ENCODE measurements at regions not wholly inside any gene's neighbourhood (a gene's known extent, or its start where the extent isn't known, plus 50 kb on each side); places are given as distances from the start of the nearest gene placed in this dataset.

DNA sequence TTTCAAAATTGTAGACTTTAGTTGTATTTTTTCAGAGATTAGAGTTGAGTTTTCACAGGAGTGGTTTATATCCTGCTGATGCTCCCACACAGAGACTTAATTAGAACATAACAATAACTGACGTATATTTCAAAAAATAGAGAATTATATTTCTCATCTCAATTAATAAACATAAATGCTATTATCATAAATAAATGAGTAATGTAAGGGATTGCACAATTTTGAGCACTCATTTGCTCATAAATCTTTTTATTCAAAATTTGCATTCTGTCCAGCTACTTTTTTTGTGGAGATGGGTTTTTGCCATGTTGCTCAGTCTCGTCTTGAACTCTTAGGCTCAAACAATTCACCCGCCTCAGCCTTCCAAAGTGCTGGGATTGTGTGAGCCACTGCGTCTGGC lies 515.7 kb upstream of the RORB start:
- no peak for DNase-seq
- Mint-ChIP-seq H3K36me3 (no peaks in the 10 kb centered on the region), H3K4me3 (no peak overlapping the region), H3K9me3 (peaks cover 0 to 10% (median 6%) of the 10 kb centered on the region in 7 donors), H3K27me3 (ENCODE audit: low read depth in 3 of 3) (peaks cover 0 to 2% (median 0%) of the 10 kb centered on the region in 3 donors), H3K4me1 (no peaks in the 10 kb centered on the region), H3K27ac (no peak overlapping the region)
- H4K20me1 ChIP-seq (ENCODE audit: insufficient read depth, low read length), result no peaks in the 10 kb centered on the region
- H3K9me3 ChIP-seq (replicated peaks in 1 of 2; ENCODE audit: control insufficient read depth in 1 of 2, insufficient read depth in 1 of 2, low read length in 2 of 2), result peaks cover 9 to 22% of the 10 kb centered on the region in 2 donors
- no peak overlapping the region for H3K9ac ChIP-seq (ENCODE audit: insufficient read depth, low read length, poor library complexity, severe bottlenecking)
- no peak overlapping the region for H3K27ac ChIP-seq (ENCODE audit: low read depth in 1 of 2, low read length in 2 of 2)
- no peak overlapping the region for H2AFZ ChIP-seq (ENCODE audit: insufficient read depth, low read depth, low read length, poor library complexity, severe bottlenecking)
- no peaks in the 10 kb centered on the region for H3K36me3 ChIP-seq (replicated peaks in 1 of 2; ENCODE audit: control insufficient read depth in 1 of 2, insufficient read depth in 2 of 2, low read length in 2 of 2)
- no peak overlapping the region for H3K4me3 ChIP-seq (replicated peaks in 1 of 3; ENCODE audit: low read depth in 2 of 3, low read length in 3 of 3)
- TF ChIP-seq, protein P1, sequence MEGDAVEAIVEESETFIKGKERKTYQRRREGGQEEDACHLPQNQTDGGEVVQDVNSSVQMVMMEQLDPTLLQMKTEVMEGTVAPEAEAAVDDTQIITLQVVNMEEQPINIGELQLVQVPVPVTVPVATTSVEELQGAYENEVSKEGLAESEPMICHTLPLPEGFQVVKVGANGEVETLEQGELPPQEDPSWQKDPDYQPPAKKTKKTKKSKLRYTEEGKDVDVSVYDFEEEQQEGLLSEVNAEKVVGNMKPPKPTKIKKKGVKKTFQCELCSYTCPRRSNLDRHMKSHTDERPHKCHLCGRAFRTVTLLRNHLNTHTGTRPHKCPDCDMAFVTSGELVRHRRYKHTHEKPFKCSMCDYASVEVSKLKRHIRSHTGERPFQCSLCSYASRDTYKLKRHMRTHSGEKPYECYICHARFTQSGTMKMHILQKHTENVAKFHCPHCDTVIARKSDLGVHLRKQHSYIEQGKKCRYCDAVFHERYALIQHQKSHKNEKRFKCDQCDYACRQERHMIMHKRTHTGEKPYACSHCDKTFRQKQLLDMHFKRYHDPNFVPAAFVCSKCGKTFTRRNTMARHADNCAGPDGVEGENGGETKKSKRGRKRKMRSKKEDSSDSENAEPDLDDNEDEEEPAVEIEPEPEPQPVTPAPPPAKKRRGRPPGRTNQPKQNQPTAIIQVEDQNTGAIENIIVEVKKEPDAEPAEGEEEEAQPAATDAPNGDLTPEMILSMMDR (IDR thresholded peaks at IDR 0.05), result no peak
- no peak overlapping the region for H3K4me2 ChIP-seq (replicated peaks; ENCODE audit: extremely low read depth, low read length, poor library complexity, severe bottlenecking)
- intact Hi-C loops (cut with micrococcal nuclease), result no loop called here
- no peaks in the 10 kb centered on the region for H3K79me2 ChIP-seq (ENCODE audit: insufficient read depth, low read length)
- WGBS (ENCODE audit: insufficient coverage), result no CpG with 5 or more reads among the region's 4 CpGs
- no peaks in the 10 kb centered on the region for H3K27me3 ChIP-seq (ENCODE audit: control insufficient read depth in 2 of 2, insufficient read depth in 2 of 2, low read length in 2 of 2)
- no peaks in the 10 kb centered on the region for H3K4me1 ChIP-seq (ENCODE audit: control insufficient read depth in 1 of 2, insufficient read depth in 2 of 2, low read length in 2 of 2)

DNA sequence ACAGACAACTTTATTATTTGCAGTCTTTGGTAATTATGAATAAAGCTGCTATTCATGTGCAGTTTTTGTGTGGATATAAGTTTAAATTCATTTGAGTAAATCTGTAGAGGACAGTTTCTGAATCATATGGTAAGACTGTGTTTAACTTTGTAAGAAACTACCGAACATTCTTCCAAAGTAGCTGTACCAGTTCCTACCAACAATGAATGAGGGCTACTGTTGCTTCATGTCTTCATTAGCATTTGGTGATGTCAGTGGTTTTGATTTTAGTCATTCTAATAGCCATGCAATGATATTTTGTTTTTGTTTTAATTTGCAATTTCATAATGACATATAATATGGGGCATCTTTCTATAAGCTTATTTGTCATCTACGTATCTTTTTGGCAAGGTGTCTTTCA lies 501.3 kb upstream of the RORB start:
- Histone ChIP-seq H4K20me1 (ENCODE audit: insufficient read depth, low read length) (no peaks in the 10 kb centered on the region), H3K4me3 (replicated peaks in 1 of 3; ENCODE audit: low read depth in 2 of 3, low read length in 3 of 3) (no peak overlapping the region), H3K27me3 (ENCODE audit: control insufficient read depth in 2 of 2, insufficient read depth in 2 of 2, low read length in 2 of 2) (no peaks in the 10 kb centered on the region), H3K36me3 (replicated peaks in 1 of 2; ENCODE audit: control insufficient read depth in 1 of 2, insufficient read depth in 2 of 2, low read length in 2 of 2) (no peaks in the 10 kb centered on the region), H3K79me2 (ENCODE audit: insufficient read depth, low read length) (no peaks in the 10 kb centered on the region), H3K9ac (ENCODE audit: insufficient read depth, low read length, poor library complexity, severe bottlenecking) (no peak overlapping the region), H3K27ac (ENCODE audit: low read depth in 1 of 2, low read length in 2 of 2) (no peak overlapping the region), H2AFZ (ENCODE audit: insufficient read depth, low read depth, low read length, poor library complexity, severe bottlenecking) (no peak overlapping the region), H3K4me2 (replicated peaks; ENCODE audit: extremely low read depth, low read length, poor library complexity, severe bottlenecking) (no peak overlapping the region), H3K4me1 (ENCODE audit: control insufficient read depth in 1 of 2, insufficient read depth in 2 of 2, low read length in 2 of 2) (no peaks in the 10 kb centered on the region), H3K9me3 (replicated peaks in 1 of 2; ENCODE audit: control insufficient read depth in 1 of 2, insufficient read depth in 1 of 2, low read length in 2 of 2) (no peaks in the 10 kb centered on the region)
- Mint-ChIP-seq H3K27ac (no peak overlapping the region), H3K9me3 (peaks cover 0 to 6% (median 0%) of the 10 kb centered on the region in 7 donors), H3K4me3 (no peak overlapping the region), H3K36me3 (no peaks in the 10 kb centered on the region), H3K27me3 (ENCODE audit: low read depth in 3 of 3) (peaks cover 0 to 1% (median 0%) of the 10 kb centered on the region in 3 donors), H3K4me1 (no peaks in the 10 kb centered on the region)
- no peak for DNase-seq
- TF ChIP-seq, protein P1 (IDR thresholded peaks at IDR 0.05), result no peak
- WGBS (ENCODE audit: insufficient coverage), result no CpG with 5 or more reads among the region's 2 CpGs
- intact Hi-C loops (cut with micrococcal nuclease), result no loop called here

Data from CD14-positive monocyte (primary cell).